ENCODE measurements at regions not wholly inside any gene's neighbourhood (a gene's known extent, or its start where the extent isn't known, plus 50 kb on each side); places are given as distances from the start of the nearest gene placed in this dataset.

DNA sequence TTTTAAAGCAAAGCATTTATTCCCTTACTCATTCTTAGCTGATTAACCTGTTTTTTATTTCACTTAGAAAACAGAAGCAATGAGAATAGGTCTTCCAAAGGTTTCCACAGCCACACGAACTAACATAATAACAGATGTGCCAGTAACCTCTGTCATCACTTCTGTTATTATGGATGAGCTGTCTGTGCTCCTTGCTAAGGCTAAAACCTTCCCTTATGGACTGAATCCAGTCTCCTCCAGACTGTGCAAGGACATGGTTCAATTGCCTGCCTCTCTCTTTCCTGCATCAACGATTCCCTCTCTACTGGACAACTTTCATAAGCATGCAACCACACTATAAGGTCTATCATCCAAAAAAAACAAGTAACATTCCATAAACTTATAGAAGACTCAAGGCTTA is 1446.2 kb downstream of the MAT2B start:
- no peaks in the 10 kb centered on the region for H3K4me1 Mint-ChIP-seq
- ATAC-seq (no peak), DNase-seq (no peak)
- H3K27me3 Mint-ChIP-seq, result no peaks in the 10 kb centered on the region
- H3K27ac Mint-ChIP-seq, result no peak overlapping the region
- H3K9me3 Mint-ChIP-seq, result peaks cover 0 to 15% (median 5%) of the 10 kb centered on the region in 9 donors
- POLR2A ChIA-PET, result no interaction called here
- H3K36me3 Mint-ChIP-seq, result no peaks in the 10 kb centered on the region
- no peak overlapping the region for H3K4me3 Mint-ChIP-seq

DNA sequence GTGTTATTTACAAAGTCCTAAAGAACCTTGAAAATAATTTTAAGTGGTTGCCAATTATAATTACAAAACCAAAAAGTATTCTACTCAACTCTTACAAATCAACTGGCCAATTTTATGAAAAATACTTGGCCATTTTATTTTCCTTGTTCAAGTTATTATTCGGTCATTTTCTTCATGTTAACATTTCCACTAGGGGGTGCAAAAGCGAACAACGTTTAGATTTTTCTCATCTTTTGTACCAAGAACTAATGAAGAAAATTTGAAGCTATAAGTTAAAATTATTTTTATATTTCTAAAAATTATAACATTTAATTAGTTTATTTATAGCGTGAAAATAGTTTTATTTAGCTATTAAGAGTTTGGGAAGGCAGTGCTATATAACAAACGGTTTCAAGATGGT is 1453.3 kb downstream of the MAT2B start:
- H3K27me3 Mint-ChIP-seq, result no peaks in the 10 kb centered on the region
- H3K36me3 Mint-ChIP-seq, result no peaks in the 10 kb centered on the region
- DNase-seq, result no peak
- H3K27ac Mint-ChIP-seq, result no peak overlapping the region
- POLR2A ChIA-PET, result no interaction called here
- H3K4me3 Mint-ChIP-seq, result no peak overlapping the region
- no peaks in the 10 kb centered on the region for H3K4me1 Mint-ChIP-seq
- no peak for ATAC-seq
- peaks cover 0 to 13% (median 4%) of the 10 kb centered on the region in 9 donors for H3K9me3 Mint-ChIP-seq

- Mint-ChIP-seq H3K4me1 (no peaks in the 10 kb centered on the region), H3K36me3 (no peaks in the 10 kb centered on the region), H3K27ac (no peak overlapping the region), H3K27me3 (no peaks in the 10 kb centered on the region), H3K9me3 (peaks cover 0 to 6% (median 0%) of the 10 kb centered on the region in 9 donors), H3K4me3 (no peak overlapping the region)
- ATAC-seq, result no peak
- POLR2A ChIA-PET, result no interaction called here
- no peak for DNase-seq
These were observed 1454.3 kb downstream of the MAT2B start for GRCh38 chr5:164959761-164960160.

- ATAC-seq, result no peak
- Mint-ChIP-seq H3K4me3 (no peak overlapping the region), H3K27me3 (no peaks in the 10 kb centered on the region), H3K27ac (no peak overlapping the region), H3K9me3 (peaks cover 0 to 11% (median 0%) of the 10 kb centered on the region in 9 donors), H3K4me1 (no peaks in the 10 kb centered on the region), H3K36me3 (no peaks in the 10 kb centered on the region)
- DNase-seq, result no peak
- POLR2A ChIA-PET, result no interaction called here
These were observed 1457.0 kb downstream of the MAT2B start for GRCh38 chr5:164962329-164962961.

DNA sequence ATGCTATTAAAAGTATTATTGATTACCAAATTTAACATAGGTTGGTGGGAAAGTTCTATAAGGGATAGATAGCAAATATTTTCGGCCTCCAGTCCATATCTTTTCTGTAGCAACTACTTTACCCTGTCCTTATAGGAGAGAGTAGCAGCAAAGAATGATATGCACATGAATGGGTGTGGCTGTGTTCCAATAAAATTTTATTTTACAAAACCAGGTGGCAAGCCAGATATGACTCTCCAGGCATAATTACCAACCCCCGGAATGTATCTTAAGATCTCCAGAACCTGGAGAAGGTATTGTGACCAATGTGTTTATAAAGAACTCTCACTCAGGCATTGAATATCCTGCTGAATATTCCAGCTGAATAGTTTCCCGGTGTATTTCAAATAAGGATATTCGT is 1461.2 kb downstream of the MAT2B start:
- no peak for DNase-seq
- H3K36me3 Mint-ChIP-seq, result no peaks in the 10 kb centered on the region
- H3K4me3 Mint-ChIP-seq, result no peak overlapping the region
- no peak for ATAC-seq
- no peak overlapping the region for H3K27ac Mint-ChIP-seq
- H3K9me3 Mint-ChIP-seq, result peaks cover 0 to 11% (median 0%) of the 10 kb centered on the region in 9 donors
- H3K27me3 Mint-ChIP-seq, result no peaks in the 10 kb centered on the region
- H3K4me1 Mint-ChIP-seq, result no peaks in the 10 kb centered on the region
- POLR2A ChIA-PET, result no interaction called here

DNA sequence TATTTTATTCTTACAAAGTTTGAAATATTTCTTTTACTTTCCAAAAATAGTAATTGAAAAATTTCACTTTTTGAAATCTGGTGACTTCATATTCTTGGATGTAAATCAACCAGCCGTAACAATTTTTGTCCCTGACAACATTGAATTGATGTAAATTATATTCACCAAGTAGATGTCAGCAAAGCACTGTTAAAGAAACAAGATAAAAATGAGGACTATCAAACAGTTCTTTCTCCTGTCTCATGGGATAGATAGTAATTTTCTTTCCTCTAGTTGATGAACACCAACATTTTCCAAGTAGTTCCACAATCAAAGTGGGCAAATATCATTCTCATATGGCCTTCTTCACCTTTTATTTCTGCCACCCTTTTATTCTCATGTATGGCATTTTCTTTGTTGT is 1461.9 kb downstream of the MAT2B start:
- ATAC-seq (no peak), DNase-seq (no peak)
- no peak overlapping the region for H3K4me3 Mint-ChIP-seq
- peaks cover 0 to 11% (median 0%) of the 10 kb centered on the region in 9 donors for H3K9me3 Mint-ChIP-seq
- no peaks in the 10 kb centered on the region for H3K27me3 Mint-ChIP-seq
- H3K27ac Mint-ChIP-seq, result no peak overlapping the region
- POLR2A ChIA-PET, result no interaction called here
- no peaks in the 10 kb centered on the region for H3K36me3 Mint-ChIP-seq
- no peaks in the 10 kb centered on the region for H3K4me1 Mint-ChIP-seq

- peaks cover 0 to 2% (median 0%) of the 10 kb centered on the region in 5 donors for H3K27me3 Mint-ChIP-seq
These were observed 1467.6 kb downstream of the MAT2B start for GRCh38 chr5:164972973-164973372.

DNA sequence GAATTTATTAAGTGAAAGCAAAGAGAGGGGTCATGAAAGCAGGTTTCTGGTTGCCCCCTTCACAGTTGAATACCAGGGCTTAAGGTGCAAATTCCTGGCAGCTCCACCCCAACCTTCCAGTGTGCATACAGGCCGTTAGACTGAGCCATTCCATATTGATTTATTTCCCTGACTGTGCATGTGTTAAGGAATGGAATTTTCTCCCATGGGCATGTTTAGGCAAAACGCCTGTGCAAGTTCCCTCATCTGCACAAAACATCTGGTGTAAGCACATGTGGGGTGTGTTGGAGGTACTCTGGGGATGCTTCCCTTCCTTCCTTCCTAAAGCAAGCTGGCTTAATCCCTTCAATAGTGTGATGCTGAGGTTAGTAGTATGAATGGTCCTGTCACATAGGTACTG is 1470.6 kb downstream of the MAT2B start:
- H3K4me1 Mint-ChIP-seq, result no peaks in the 10 kb centered on the region
- peaks cover 0 to 48% (median 18%) of the 10 kb centered on the region in 9 donors for H3K9me3 Mint-ChIP-seq
- peaks cover 0 to 10% (median 0%) of the 10 kb centered on the region in 3 donors for H3K36me3 Mint-ChIP-seq
- no peak for DNase-seq
- POLR2A ChIA-PET, result no interaction called here
- ATAC-seq, result no peak
- no peak overlapping the region for H3K4me3 Mint-ChIP-seq
- H3K27me3 Mint-ChIP-seq, result peaks cover 0 to 2% (median 0%) of the 10 kb centered on the region in 5 donors
- no peak overlapping the region for H3K27ac Mint-ChIP-seq

More at GRCh38 chr5:164972973-164973372, 1467.6 kb downstream of the MAT2B start:
- ATAC-seq (no peak), DNase-seq (no peak)
- Mint-ChIP-seq H3K9me3 (peaks cover 0 to 29% (median 12%) of the 10 kb centered on the region in 9 donors), H3K4me3 (no peak overlapping the region), H3K27ac (no peak overlapping the region), H3K4me1 (no peaks in the 10 kb centered on the region), H3K36me3 (peaks cover 0 to 6% (median 0%) of the 10 kb centered on the region in 3 donors)
- POLR2A ChIA-PET, result no interaction called here

GRCh38 chr5:164980480-164980879 is 1475.1 kb downstream of the MAT2B start:
- H3K27ac Mint-ChIP-seq, result no peak overlapping the region
- H3K9me3 Mint-ChIP-seq, result peaks cover 0 to 37% (median 13%) of the 10 kb centered on the region in 9 donors
- H3K4me3 Mint-ChIP-seq, result no peak overlapping the region
- H3K4me1 Mint-ChIP-seq, result no peaks in the 10 kb centered on the region
- peaks cover 0 to 4% (median 0%) of the 10 kb centered on the region in 3 donors for H3K36me3 Mint-ChIP-seq
- H3K27me3 Mint-ChIP-seq, result no peaks in the 10 kb centered on the region
- ATAC-seq (no peak), DNase-seq (no peak)
- POLR2A ChIA-PET, result no interaction called here

DNA sequence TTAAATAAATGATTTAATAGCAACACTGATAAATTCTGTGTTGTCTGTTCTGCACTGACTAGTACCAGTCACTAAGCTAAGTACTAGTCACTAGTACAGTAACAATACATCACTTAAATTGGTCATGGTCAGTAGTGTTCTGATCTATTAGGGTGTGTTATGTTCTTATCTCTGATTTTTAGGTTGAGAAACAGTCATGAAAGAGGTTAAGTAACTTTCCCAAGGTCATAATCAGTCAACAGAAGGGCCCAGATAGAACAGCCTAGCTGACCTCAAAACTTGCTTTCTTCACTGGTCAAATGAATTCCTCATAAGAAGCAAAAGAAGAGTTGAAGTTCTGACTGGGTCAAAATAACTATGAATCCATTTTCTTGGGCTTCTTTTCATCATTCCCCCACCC is 1492.7 kb downstream of the MAT2B start:
- POLR2A ChIA-PET, result no interaction called here
- Mint-ChIP-seq H3K4me3 (no peak overlapping the region), H3K36me3 (no peaks in the 10 kb centered on the region), H3K27me3 (no peaks in the 10 kb centered on the region), H3K27ac (no peak overlapping the region), H3K9me3 (peaks cover 0 to 16% (median 4%) of the 10 kb centered on the region in 9 donors), H3K4me1 (no peaks in the 10 kb centered on the region)
- DNase-seq, result no peak
- ATAC-seq, result no peak

GRCh38 chr5:164998590-164998989 is 1493.2 kb downstream of the MAT2B start:
- peaks cover 0 to 11% (median 4%) of the 10 kb centered on the region in 9 donors for H3K9me3 Mint-ChIP-seq
- H3K27me3 Mint-ChIP-seq, result no peaks in the 10 kb centered on the region
- no peak overlapping the region for H3K4me3 Mint-ChIP-seq
- no peaks in the 10 kb centered on the region for H3K36me3 Mint-ChIP-seq
- H3K27ac Mint-ChIP-seq, result no peak overlapping the region
- H3K4me1 Mint-ChIP-seq, result no peaks in the 10 kb centered on the region
- POLR2A ChIA-PET, result no interaction called here
- no peak for ATAC-seq
- no peak for DNase-seq

- Mint-ChIP-seq H3K9me3 (peaks cover 0 to 7% (median 3%) of the 10 kb centered on the region in 9 donors), H3K4me3 (no peak overlapping the region), H3K27ac (no peak overlapping the region), H3K27me3 (no peaks in the 10 kb centered on the region), H3K4me1 (no peaks in the 10 kb centered on the region), H3K36me3 (no peaks in the 10 kb centered on the region)
- POLR2A ChIA-PET, result no interaction called here
- DNase-seq, result no peak
- no peak for ATAC-seq
These were observed 1495.2 kb downstream of the MAT2B start for GRCh38 chr5:165000479-165001190.

DNA sequence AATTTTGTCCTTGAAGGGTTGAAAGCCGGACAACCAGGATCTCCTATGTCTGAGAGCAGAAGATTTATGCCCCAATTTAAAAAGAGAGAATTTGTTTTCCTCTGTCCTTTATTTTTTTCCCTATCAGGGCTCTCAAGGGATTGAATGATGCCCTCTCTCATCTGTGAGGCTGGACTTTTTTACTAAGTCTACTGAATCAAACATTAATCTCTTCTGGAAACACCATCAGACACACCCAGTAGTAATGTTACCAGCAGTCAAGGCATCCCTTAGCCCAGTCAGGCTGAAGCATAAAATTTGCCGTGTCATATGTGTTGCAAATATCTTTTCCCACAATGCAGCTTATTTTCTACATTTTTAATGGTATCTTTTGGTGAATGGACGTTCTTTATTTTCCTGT is 1497.9 kb downstream of the MAT2B start:
- Mint-ChIP-seq H3K4me3 (no peak overlapping the region), H3K4me1 (no peaks in the 10 kb centered on the region), H3K9me3 (peaks cover 0 to 9% (median 0%) of the 10 kb centered on the region in 9 donors), H3K27ac (no peak overlapping the region), H3K36me3 (no peaks in the 10 kb centered on the region), H3K27me3 (no peaks in the 10 kb centered on the region)
- DNase-seq (no peak), ATAC-seq (no peak)
- POLR2A ChIA-PET, result no interaction called here

DNA sequence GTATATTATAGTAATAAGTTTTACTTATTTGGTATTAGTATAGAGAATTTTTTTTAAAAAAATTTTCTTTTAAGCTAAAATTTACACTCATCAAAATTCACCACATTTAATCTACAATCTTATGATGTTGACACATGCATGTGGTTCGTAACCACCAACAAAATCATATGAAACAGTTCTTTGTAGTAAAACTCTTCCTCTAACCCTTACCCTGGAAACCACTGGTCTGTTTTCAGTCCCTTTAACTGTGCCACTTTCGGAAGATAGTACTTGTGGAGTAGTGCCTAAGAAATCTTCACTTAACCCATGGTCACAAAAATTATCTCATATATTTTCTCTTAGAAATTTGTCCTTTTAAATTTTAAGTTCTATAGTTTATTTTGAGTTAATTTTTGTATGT is 1498.8 kb downstream of the MAT2B start:
- ATAC-seq, result no peak
- DNase-seq, result no peak
- no peaks in the 10 kb centered on the region for H3K27me3 Mint-ChIP-seq
- no peaks in the 10 kb centered on the region for H3K36me3 Mint-ChIP-seq
- H3K4me3 Mint-ChIP-seq, result no peak overlapping the region
- H3K4me1 Mint-ChIP-seq, result no peaks in the 10 kb centered on the region
- H3K27ac Mint-ChIP-seq, result no peak overlapping the region
- POLR2A ChIA-PET, result no interaction called here
- peaks cover 0 to 9% (median 0%) of the 10 kb centered on the region in 9 donors for H3K9me3 Mint-ChIP-seq
